Kasumi-1 (cell line): ENCODE measurements at regions not wholly inside any gene's neighbourhood (a gene's known extent, or its start where the extent isn't known, plus 50 kb on each side); places are given as distances from the start of the nearest gene placed in this dataset.

Source experiments
- DNase-seq, 2 experiments: peaks; one replicate each; lab custom pipeline; 2025; lab: John Stamatoyannopoulos, UW

- no peak for DNase-seq
These were observed 275.4 kb upstream of the C2CD4B start for GRCh38 chr15:62440362-62441105.

GRCh38 chr15:62444104-62445022 is 279.3 kb upstream of the C2CD4B start:
- DNase-seq, result no peak

- DNase-seq, result no peak
These were observed 280.2 kb upstream of the C2CD4B start for GRCh38 chr15:62445244-62445643.

- no peak for DNase-seq
These were observed 281.9 kb upstream of the C2CD4B start for GRCh38 chr15:62446984-62447383.

- DNase-seq, result no peak
These were observed 282.7 kb upstream of the C2CD4B start for GRCh38 chr15:62447742-62448141.

- DNase-seq, result no peak
These were observed 284.6 kb upstream of the C2CD4B start for GRCh38 chr15:62449638-62450037.

- no peak for DNase-seq
These were observed 285.0 kb upstream of the C2CD4B start for GRCh38 chr15:62450061-62450460.

- no peak for DNase-seq
These were observed 286.9 kb upstream of the C2CD4B start for GRCh38 chr15:62452026-62452425.

GRCh38 chr15:62452667-62453066 is 287.6 kb upstream of the C2CD4B start:
- no peak for DNase-seq

- no peak for DNase-seq
These were observed 288.3 kb upstream of the C2CD4B start for GRCh38 chr15:62453375-62453774.

GRCh38 chr15:62453981-62454380 is 288.9 kb upstream of the C2CD4B start:
- no peak for DNase-seq

GRCh38 chr15:62454567-62455172 is 289.6 kb upstream of the C2CD4B start:
- no peak for DNase-seq

GRCh38 chr15:62455441-62455921 is 290.4 kb upstream of the C2CD4B start:
- DNase-seq, result no peak

GRCh38 chr15:62456011-62456920 is 291.2 kb upstream of the C2CD4B start:
- DNase-seq, result no peak

- DNase-seq, result no peak
These were observed 292.0 kb upstream of the C2CD4B start for GRCh38 chr15:62457100-62457499.

GRCh38 chr15:62459875-62460274 is 294.8 kb upstream of the C2CD4B start:
- no peak for DNase-seq

- DNase-seq, result no peak
These were observed 297.2 kb upstream of the C2CD4B start for GRCh38 chr15:62462268-62462667.

GRCh38 chr15:62462721-62463120 is 297.6 kb upstream of the C2CD4B start:
- DNase-seq, result no peak

- DNase-seq, result no peak
These were observed 299.6 kb upstream of the C2CD4B start for GRCh38 chr15:62464705-62465104.

GRCh38 chr15:62465173-62465572 is 300.1 kb upstream of the C2CD4B start:
- no peak for DNase-seq

GRCh38 chr15:62469478-62469873 is 304.4 kb upstream of the C2CD4B start:
- DNase-seq, result no peak
